Ovary (tissue), 7 donors: ENCODE measurements at regions not wholly inside any gene's neighbourhood (a gene's known extent, or its start where the extent isn't known, plus 50 kb on each side); places are given as distances from the start of the nearest gene placed in this dataset.

Source experiments
- DNase-seq, 5 donors: peaks; one replicate each; pipeline ENCODE4 v3.0.0-alpha.2; 2019 to 2020
- H3K27ac ChIP-seq, 2 donors: fragments of 200-600 bp; one replicate each; pipeline versions ENCODE4 v1.5.1 to v1.8.0; 2019 to 2022
- H3K27me3 ChIP-seq: fragments of 200-600 bp; one replicate; pipeline ENCODE4 v1.8.0; 2022
- H3K36me3 ChIP-seq: fragments of 200-600 bp; sonication (generic); one replicate; pipeline ENCODE4 v1.5.1; 2019
- H3K4me1 ChIP-seq: one replicate; pipeline ENCODE4 v1.8.1; 2013; ENCODE audit warnings: mild to moderate bottlenecking, moderate library complexity; ENCODE audit not compliant: insufficient read depth
- H3K4me3 ChIP-seq: fragments of 200-600 bp; sonication (generic); one replicate; pipeline ENCODE4 v1.5.1; 2017
- H3K9me3 ChIP-seq, 2 donors: fragments of 200-600 bp in 1 of 2; sonication (generic) in 1 of 2; one replicate each; pipeline versions ENCODE4 v1.5.1 to v1.8.1; 2013 to 2019; ENCODE audit warnings: mild to moderate bottlenecking in 1 of 2, moderate library complexity in 1 of 2
- CTCF ChIP-seq, 3 donors: fragments of 450-650 bp in 2 of 3; fragments of 200-600 bp in 1 of 3; IDR thresholded peaks; one replicate each; pipeline versions ENCODE4 v1.5.1 to v1.8.0; 2016 to 2022; ENCODE audit warnings: antibody characterized with exemption in 3 of 3, mild to moderate bottlenecking in 1 of 3
- EP300 ChIP-seq: sonication (generic); formaldehyde crosslinking; IDR thresholded peaks from one replicate; pipeline ENCODE4 v1.6.1; 2017; ENCODE audit warnings: antibody characterized with exemption
- POLR2A ChIP-seq: fragments of 450-650 bp; IDR thresholded peaks from one replicate; pipeline ENCODE4 v1.6.1; 2017; ENCODE audit warnings: antibody characterized with exemption, mild to moderate bottlenecking, moderate library complexity
- WGBS, 3 donors: extraction: QIAGEN DNeasy Blood & Tissue Kit in 1 of 3; methylation state at CpG; one replicate each; pipeline versions ENCODE4 v1.1.5 to v1.1.7; 2013 to 2017; 5-methylcytosine and 5-hydroxymethylcytosine counted together
- intact Hi-C, 4 donors: fragments of 100-400 bp; cut with DNase I; formaldehyde crosslinking; loops; one replicate each; pipeline versions ENCODE4 v1.11.0 to v1.15.1; 2022 to 2023
- donor health status: DM: no; HTN: no; CAD: no; lungs with moderate emphysema.
- donor health status: DM: no; HTN: no; CAD: no.
- donor health status: Bipolar disorder and iron deficiency.
- donor health status: DM: no; HTN: no; CAD: no.
- donor health status: DM: yes; HTN: yes; CAD: no.

- H3K27me3 ChIP-seq: no peaks in the 10 kb centered on the region
- intact Hi-C loops: no loop called here
- no peak for TF ChIP-seq EP300
Observed at GRCh38 chr15:31584195-31584594, 257.6 kb downstream of the KLF13 start.

GRCh38 chr15:31585240-31585639 is 258.6 kb downstream of the KLF13 start:
- Histone ChIP-seq H3K27me3 (no peaks in the 10 kb centered on the region), H3K36me3 (no peaks in the 10 kb centered on the region), H3K9me3 (no peaks in the 10 kb centered on the region), H3K4me3 (no peak overlapping the region), H3K4me1 (no peaks in the 10 kb centered on the region), H3K27ac (no peak overlapping the region)
- TF ChIP-seq CTCF (IDR thresholded peaks at IDR 0.05): no peak
- no peak for TF ChIP-seq EP300
- no peak for TF ChIP-seq POLR2A
- no peak for DNase-seq
- intact Hi-C loops: no loop called here
- WGBS, 3 donors: 83 to 85% (median 85%) methylated on average over 9 of the region's 9 CpGs

More at GRCh38 chr15:31584195-31584594, 257.6 kb downstream of the KLF13 start:
- no peak overlapping the region for H3K4me3 ChIP-seq
- no peak overlapping the region for H3K27ac ChIP-seq
- no peak for DNase-seq
- H3K4me1 ChIP-seq: no peaks in the 10 kb centered on the region
- 93 to 96% (median 94%) methylated on average over 3 of the region's 3 CpGs for WGBS, 3 donors
- no peaks in the 10 kb centered on the region for H3K36me3 ChIP-seq
- H3K9me3 ChIP-seq: no peaks in the 10 kb centered on the region

- H3K27me3 ChIP-seq: no peaks in the 10 kb centered on the region
- H3K27ac ChIP-seq: no peak overlapping the region
- no peak for DNase-seq
- H3K36me3 ChIP-seq: no peaks in the 10 kb centered on the region
- TF ChIP-seq POLR2A: no peak
- TF ChIP-seq CTCF (IDR thresholded peaks at IDR 0.05): no peak
- TF ChIP-seq EP300: no peak
- H3K4me3 ChIP-seq: no peak overlapping the region
- no peaks in the 10 kb centered on the region for H3K4me1 ChIP-seq
- WGBS, 3 donors: 89 to 96% (median 94%) methylated on average over 4 of the region's 4 CpGs
- no peaks in the 10 kb centered on the region for H3K9me3 ChIP-seq
- intact Hi-C loops: no loop called here
Observed at GRCh38 chr15:31586841-31587240, 260.2 kb downstream of the KLF13 start.

- TF ChIP-seq CTCF (IDR thresholded peaks at IDR 0.05): no peak
- TF ChIP-seq EP300: no peak
- TF ChIP-seq POLR2A: no peak
- 92 to 95% (median 94%) methylated on average over 4 of the region's 4 CpGs for WGBS, 3 donors
Observed at GRCh38 chr15:31587583-31587982, 260.9 kb downstream of the KLF13 start.

GRCh38 chr15:31590609-31591008 is 264.0 kb downstream of the KLF13 start:
- intact Hi-C loops: no loop called here
- no peak overlapping the region for H3K27ac ChIP-seq
- no peaks in the 10 kb centered on the region for H3K9me3 ChIP-seq
- H3K4me3 ChIP-seq: no peak overlapping the region
- no peaks in the 10 kb centered on the region for H3K36me3 ChIP-seq
- 30 to 35% (median 32%) methylated on average over 4 of the region's 4 CpGs for WGBS, 3 donors
- no peak for DNase-seq
- TF ChIP-seq POLR2A (no peak), CTCF (IDR thresholded peaks at IDR 0.05) (no peak), EP300 (no peak)
- no peaks in the 10 kb centered on the region for H3K4me1 ChIP-seq
- H3K27me3 ChIP-seq: no peaks in the 10 kb centered on the region

More at GRCh38 chr15:31587583-31587982, 260.9 kb downstream of the KLF13 start:
- H3K27me3 ChIP-seq: no peaks in the 10 kb centered on the region
- no peak for DNase-seq
- intact Hi-C loops: no loop called here
- no peak overlapping the region for H3K27ac ChIP-seq
- no peak overlapping the region for H3K4me3 ChIP-seq
- H3K9me3 ChIP-seq: no peaks in the 10 kb centered on the region
- no peaks in the 10 kb centered on the region for H3K36me3 ChIP-seq
- no peaks in the 10 kb centered on the region for H3K4me1 ChIP-seq
